Prostate gland (tissue), 2 donors: ENCODE measurements at regions not wholly inside any gene's neighbourhood (a gene's known extent, or its start where the extent isn't known, plus 50 kb on each side); places are given as distances from the start of the nearest gene placed in this dataset.

Source experiments
- DNase-seq: peaks from one replicate; pipeline ENCODE4 v3.0.0-alpha.2; 2019; ENCODE audit warnings: low spot score
- H3K27ac ChIP-seq, 2 donors: fragments of 200-600 bp; sonication (generic); 2 replicates each; pipeline ENCODE4 v1.5.1; 2017 to 2019
- H3K27me3 ChIP-seq: fragments of 200-600 bp; sonication (generic); replicated peaks from 2 replicates; pipeline ENCODE4 v1.5.1; 2019; ENCODE audit not compliant: insufficient read depth
- H3K36me3 ChIP-seq, 2 donors: fragments of 200-600 bp; sonication (generic); 1 replicate in 1 of 2; 2 replicates in 1 of 2; pipeline versions ENCODE4 v1.5.1 to v1.8.1; 2017 to 2019
- H3K4me1 ChIP-seq: fragments of 200-600 bp; sonication (generic); replicated peaks from 2 replicates; pipeline ENCODE4 v1.5.1; 2019
- H3K4me3 ChIP-seq, 2 donors: fragments of 200-600 bp; sonication (generic); 2 replicates each; pipeline ENCODE4 v1.5.1; 2017 to 2019
- H3K9me3 ChIP-seq: fragments of 200-600 bp; sonication (generic); 2 replicates; pipeline ENCODE4 v1.5.1; 2017
- CTCF ChIP-seq, 4 experiments: fragments of 200-600 bp in 2 of 4; fragments of 450-650 bp in 2 of 4; sonication (generic) in 2 of 4; IDR thresholded peaks; 1 replicate in 3 of 4; 2 replicates in 1 of 4; pipeline ENCODE4 v1.5.1; 2016 to 2019; ENCODE audit warnings: antibody characterized with exemption in 4 of 4, mild to moderate bottlenecking in 2 of 4, moderate library complexity in 2 of 4
- POLR2A ChIP-seq: fragments of 450-650 bp; IDR thresholded peaks from one replicate; pipeline ENCODE4 v1.6.1; 2016; ENCODE audit warnings: antibody characterized with exemption, mild to moderate bottlenecking
- POLR2AphosphoS5 ChIP-seq: sonication (generic); formaldehyde crosslinking; IDR thresholded peaks from one replicate; pipeline ENCODE4 v1.6.1; 2017; ENCODE audit warnings: antibody characterized with exemption
- WGBS: methylation state at CpG from one replicate; pipeline ENCODE4 v1.1.5; 2018; 5-methylcytosine and 5-hydroxymethylcytosine counted together
- intact Hi-C: fragments of 100-400 bp; cut with DNase I; formaldehyde crosslinking; loops from one replicate; pipeline ENCODE4 v1.14.2; 2022

DNA sequence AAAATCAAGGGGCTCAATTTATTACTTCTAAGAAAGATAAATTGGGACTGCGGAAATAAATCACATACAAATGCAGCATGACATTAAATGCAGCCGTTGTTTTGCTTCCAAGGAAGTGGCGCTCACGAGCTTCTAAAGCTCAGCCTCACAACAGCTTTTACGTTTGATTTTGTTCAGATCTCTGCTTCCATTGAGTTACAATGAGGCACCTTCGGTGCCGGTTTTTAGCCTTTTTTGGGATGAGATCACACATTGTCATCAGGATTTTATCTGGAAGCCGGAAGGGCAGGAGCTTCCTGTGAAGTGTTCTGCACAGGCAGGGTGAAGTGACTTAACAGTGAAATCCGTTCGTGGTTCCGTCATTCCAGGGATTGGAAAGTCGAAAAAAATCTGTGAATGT lies 209.8 kb downstream of the DCDC2C start:
- intact Hi-C loops, result no loop called here
- no peaks in the 10 kb centered on the region for H3K4me1 ChIP-seq
- no peaks in the 10 kb centered on the region for H3K27me3 ChIP-seq
- no peak overlapping the region for H3K4me3 ChIP-seq
- no peaks in the 10 kb centered on the region for H3K9me3 ChIP-seq
- no peak for TF ChIP-seq CTCF (IDR thresholded peaks at IDR 0.05)
- TF ChIP-seq POLR2AphosphoS5, result no peak
- TF ChIP-seq POLR2A, result no peak
- DNase-seq, result no peak
- H3K27ac ChIP-seq, result no peak overlapping the region
- WGBS, result 40% methylated on average over 12 of the region's 12 CpGs
- H3K36me3 ChIP-seq, result no peaks in the 10 kb centered on the region

GRCh38 chr2:3914241-3914640 lies 210.9 kb downstream of the DCDC2C start:
- TF ChIP-seq POLR2A, result no peak
- no peak for TF ChIP-seq POLR2AphosphoS5
- no peak for TF ChIP-seq CTCF (IDR thresholded peaks at IDR 0.05)
- WGBS, result 81% methylated on average over 3 of the region's 3 CpGs
- Histone ChIP-seq H3K4me3 (no peak overlapping the region), H3K4me1 (no peaks in the 10 kb centered on the region), H3K36me3 (no peaks in the 10 kb centered on the region), H3K9me3 (no peaks in the 10 kb centered on the region), H3K27me3 (no peaks in the 10 kb centered on the region), H3K27ac (no peak overlapping the region)
- no peak for DNase-seq
- intact Hi-C loops, result no loop called here

- WGBS, result 49% methylated on average over 5 of the region's 5 CpGs
- H3K27ac ChIP-seq, result no peak overlapping the region
- no peaks in the 10 kb centered on the region for H3K36me3 ChIP-seq
- TF ChIP-seq POLR2A (no peak), CTCF (IDR thresholded peaks at IDR 0.05) (no peak), POLR2AphosphoS5 (no peak)
- no peaks in the 10 kb centered on the region for H3K4me1 ChIP-seq
- DNase-seq, result no peak
- intact Hi-C loops, result no loop called here
- H3K9me3 ChIP-seq, result no peaks in the 10 kb centered on the region
- no peak overlapping the region for H3K4me3 ChIP-seq
- no peaks in the 10 kb centered on the region for H3K27me3 ChIP-seq
Measured at GRCh38 chr2:3927031-3927430, 223.7 kb downstream of the DCDC2C start.

DNA sequence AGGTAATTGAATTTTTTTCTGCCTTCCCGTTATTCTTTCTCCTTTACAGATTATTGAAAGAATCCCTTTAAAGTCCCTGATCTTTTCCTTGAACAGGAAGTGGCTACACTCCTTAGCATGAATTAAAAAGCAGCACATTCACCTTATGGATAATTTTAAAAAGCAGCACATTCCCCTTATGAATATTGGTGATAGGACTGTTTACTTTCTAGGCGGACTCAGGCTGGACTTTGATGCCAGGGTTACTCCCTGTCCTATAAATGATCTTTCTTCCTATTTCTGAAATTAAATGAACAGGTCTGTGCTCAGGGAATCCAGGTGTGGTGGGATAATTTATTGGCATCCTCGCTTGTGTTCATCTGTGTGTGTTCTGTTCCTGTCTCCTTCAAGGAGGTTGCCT lies 226.0 kb downstream of the DCDC2C start:
- Histone ChIP-seq H3K4me1 (no peaks in the 10 kb centered on the region), H3K9me3 (no peaks in the 10 kb centered on the region), H3K4me3 (no peak overlapping the region), H3K27ac (no peak overlapping the region), H3K36me3 (no peaks in the 10 kb centered on the region), H3K27me3 (no peaks in the 10 kb centered on the region)
- 60% methylated on average over 3 of the region's 3 CpGs for WGBS
- intact Hi-C loops, result no loop called here
- no peak for TF ChIP-seq POLR2AphosphoS5
- TF ChIP-seq POLR2A, result no peak
- no peak for TF ChIP-seq CTCF (IDR thresholded peaks at IDR 0.05)
- no peak for DNase-seq

DNA sequence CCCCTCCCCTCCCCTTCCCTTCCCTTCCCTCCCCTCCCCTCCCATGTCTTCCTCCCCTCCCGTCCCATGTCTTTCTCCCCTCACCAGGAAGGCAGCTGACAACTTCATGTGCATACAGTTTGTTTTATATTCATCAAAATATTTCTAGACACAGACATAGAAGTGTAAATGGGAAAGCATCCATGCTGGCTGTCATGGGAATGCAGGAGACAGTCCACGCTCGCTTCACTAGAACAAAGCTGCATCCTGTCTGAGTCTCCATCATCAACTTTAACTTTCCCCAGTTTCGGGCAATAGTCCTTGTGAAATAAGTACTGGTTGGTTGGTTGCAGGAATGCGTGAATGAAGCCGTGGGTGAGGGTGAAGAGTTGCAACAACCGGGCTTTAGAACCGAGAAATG lies 226.9 kb downstream of the DCDC2C start:
- Histone ChIP-seq H3K27ac (no peak overlapping the region), H3K36me3 (no peaks in the 10 kb centered on the region), H3K27me3 (no peaks in the 10 kb centered on the region), H3K9me3 (no peaks in the 10 kb centered on the region), H3K4me1 (no peaks in the 10 kb centered on the region), H3K4me3 (no peak overlapping the region)
- DNase-seq, result no peak
- WGBS, result 51% methylated on average over 8 of the region's 8 CpGs
- TF ChIP-seq POLR2A (no peak), POLR2AphosphoS5 (no peak), CTCF (IDR thresholded peaks at IDR 0.05) (no peak)
- intact Hi-C loops, result no loop called here
